PC-3 (cell line): ENCODE measurements at regions not wholly inside any gene's neighbourhood (a gene's known extent, or its start where the extent isn't known, plus 50 kb on each side); places are given as distances from the start of the nearest gene placed in this dataset.

Source experiments
- CTCF ChIP-seq: fragments of 300-600 bp; sonication (generic); conservative IDR thresholded peaks from 2 replicates; pipeline ENCODE4 v1.5.1; 2017; ENCODE audit warnings: antibody characterized with exemption, low read depth, mild to moderate bottlenecking, low read length
- EZH2 ChIP-seq: fragments of 300-600 bp; sonication (generic); IDR thresholded peaks from one replicate; pipeline ENCODE4 v1.6.1; 2017; ENCODE audit warnings: antibody characterized with exemption, mild to moderate bottlenecking, low read length; ENCODE audit not compliant: unreplicated experiment

- TF ChIP-seq CTCF = no peak
- TF ChIP-seq EZH2 = no peak
Measured at GRCh38 chr2:16939771-16940170, 274.1 kb upstream of the CYRIA start.
